Neural cell (in vitro differentiated cells): ENCODE measurements at regions not wholly inside any gene's neighbourhood (a gene's known extent, or its start where the extent isn't known, plus 50 kb on each side); places are given as distances from the start of the nearest gene placed in this dataset.

ENCODE experiments used
- H2AFZ ChIP-seq: fragments of 200-600, 300-800 bp; sonication (generic), shearing (Covaris generic); 2 replicates; pipeline ENCODE4 v1.6.0; 2014; ENCODE audit warnings: low read depth, mild to moderate bottlenecking, antibody characterized with exemption, low read length, moderate library complexity
- H3F3A ChIP-seq: fragments of 200-600 bp; shearing (Covaris generic); 2 replicates; pipeline ENCODE4 v1.6.1; 2016; ENCODE audit warnings: mild to moderate bottlenecking, moderate library complexity, mixed read lengths, antibody characterized with exemption, low read length; ENCODE audit not compliant: insufficient read depth, poor library complexity, severe bottlenecking
- H3K27ac ChIP-seq: fragments of 200-600, 300-800 bp; sonication (generic), shearing (Covaris generic); 2 replicates; pipeline ENCODE4 v1.5.1; 2014; ENCODE audit warnings: mild to moderate bottlenecking, low read length, moderate library complexity
- H3K27me3 ChIP-seq: fragments of 300-800, 200-600 bp; sonication (generic), shearing (Covaris generic); 2 replicates; pipeline ENCODE4 v1.6.0; 2014; ENCODE audit warnings: mild to moderate bottlenecking, low read depth, low read length, moderate library complexity; ENCODE audit not compliant: insufficient read depth
- H3K36me3 ChIP-seq: fragments of 300-800, 200-600 bp; sonication (generic), shearing (Covaris generic); 2 replicates; pipeline ENCODE4 v1.5.1; 2014; ENCODE audit warnings: mild to moderate bottlenecking, antibody characterized with exemption, low read length, moderate library complexity; ENCODE audit not compliant: insufficient read depth
- H3K4me2 ChIP-seq: fragments of 300-800, 200-600 bp; sonication (generic), shearing (Covaris generic); 2 replicates; pipeline ENCODE4 v1.6.0; 2014; ENCODE audit warnings: mild to moderate bottlenecking, low read length
- H3K4me3 ChIP-seq: fragments of 300-800, 200-600 bp; sonication (generic), shearing (Covaris generic); 2 replicates; pipeline ENCODE4 v1.5.1; 2014; ENCODE audit warnings: mild to moderate bottlenecking, low read length, moderate library complexity
- H3K79me2 ChIP-seq: fragments of 200-600 bp; shearing (Covaris generic); replicated peaks from 2 replicates; pipeline ENCODE4 v1.6.0; 2014; ENCODE audit warnings: mild to moderate bottlenecking, low read length, moderate library complexity; ENCODE audit not compliant: insufficient read depth
- H3K9ac ChIP-seq: fragments of 300-800, 200-600 bp; sonication (generic), shearing (Covaris generic); 2 replicates; pipeline ENCODE4 v1.6.1; 2016; ENCODE audit warnings: mild to moderate bottlenecking, low read length, mixed read lengths
- H3K9me2 ChIP-seq: fragments of 200-600 bp; shearing (Covaris generic); 2 replicates; pipeline ENCODE4 v1.6.1; 2016; ENCODE audit warnings: mild to moderate bottlenecking, low read length, mixed read lengths; ENCODE audit not compliant: insufficient read depth
- H3K9me3 ChIP-seq: fragments of 200-600, 300-800 bp; sonication (generic), shearing (Covaris generic); 2 replicates; pipeline ENCODE4 v1.6.1; 2016; ENCODE audit warnings: mild to moderate bottlenecking, mixed run types, low read length, moderate library complexity, mixed read lengths
- H4K20me1 ChIP-seq: fragments of 200-600 bp; shearing (Covaris generic); 2 replicates; pipeline ENCODE4 v1.6.1; 2016; ENCODE audit warnings: mild to moderate bottlenecking, mixed run types; ENCODE audit not compliant: insufficient read depth
- EP300 ChIP-seq: fragments of 450-650 bp; conservative IDR thresholded peaks from 2 replicates; pipeline ENCODE4 v1.6.1; 2014; ENCODE audit warnings: antibody characterized with exemption, mild to moderate bottlenecking, moderate library complexity; ENCODE audit not compliant: poor library complexity, severe bottlenecking
- EZH2 ChIP-seq: fragments of 200-600, 300-800 bp; shearing (Covaris generic), sonication (generic); IDR thresholded peaks from 2 replicates; pipeline ENCODE4 v1.6.1; 2014; ENCODE audit warnings: antibody characterized with exemption, low read length, borderline replicate concordance, mild to moderate bottlenecking; ENCODE audit not compliant: insufficient read depth, poor library complexity, severe bottlenecking
- MXI1 ChIP-seq: fragments of 450-650 bp; conservative IDR thresholded peaks from 2 replicates; pipeline ENCODE4 v1.6.1; 2014; ENCODE audit warnings: antibody characterized with exemption, mild to moderate bottlenecking; ENCODE audit not compliant: poor library complexity, severe bottlenecking
- POLR2AphosphoS5 ChIP-seq: IDR thresholded peaks from 2 replicates; pipeline ENCODE4 v1.6.1; 2012
- RAD21 ChIP-seq: fragments of 450-650 bp; conservative IDR thresholded peaks from 2 replicates; pipeline ENCODE4 v1.6.1; 2014; ENCODE audit warnings: antibody characterized with exemption, mild to moderate bottlenecking, moderate library complexity
- SMC3 ChIP-seq: fragments of 450-650 bp; conservative IDR thresholded peaks from 2 replicates; pipeline ENCODE4 v1.6.1; 2014; ENCODE audit warnings: antibody characterized with exemption, mild to moderate bottlenecking, moderate library complexity; ENCODE audit not compliant: poor library complexity
- TAF1 ChIP-seq: IDR thresholded peaks from 2 replicates; pipeline ENCODE4 v1.6.1; 2012; ENCODE audit warnings: low read depth
- TF ChIP-seq, protein P1 (sequence below): IDR thresholded peaks from 2 replicates; pipeline ENCODE4 v1.6.1; 2012; ENCODE audit warnings: borderline replicate concordance
- TF ChIP-seq, protein P2 (sequence below): fragments of 450-650 bp; IDR thresholded peaks from 2 replicates; pipeline ENCODE4 v1.5.1; 2014; ENCODE audit warnings: antibody characterized with exemption, mild to moderate bottlenecking, moderate library complexity; ENCODE audit not compliant: poor library complexity, severe bottlenecking

DNA sequence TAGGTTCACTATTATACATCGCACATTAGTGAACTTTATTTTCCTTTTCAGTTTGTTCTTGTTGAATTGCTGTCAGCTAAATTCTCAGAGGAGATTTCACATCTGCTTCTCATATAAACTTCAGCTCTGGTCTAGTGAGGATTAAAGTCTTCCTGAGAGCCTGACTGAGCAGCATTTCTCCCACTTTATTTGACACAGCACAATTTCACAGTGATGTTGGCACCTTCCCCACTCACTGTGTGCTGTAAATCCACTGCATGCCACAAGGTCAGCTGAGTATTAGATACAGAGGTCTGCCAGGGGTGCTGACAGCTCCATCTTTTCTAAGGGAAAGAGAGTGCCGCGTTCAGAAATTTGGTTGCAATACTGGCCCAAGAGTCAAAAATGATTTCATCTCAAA is 567.4 kb downstream of the PRR16 start:
- Histone ChIP-seq H3K9ac (no peak overlapping the region), H3K27ac (no peak overlapping the region), H3F3A (no peaks in the 10 kb centered on the region), H3K27me3 (no peaks in the 10 kb centered on the region), H3K4me2 (no peak overlapping the region), H3K9me2 (no peaks in the 10 kb centered on the region), H3K36me3 (no peaks in the 10 kb centered on the region), H4K20me1 (no peaks in the 10 kb centered on the region), H3K79me2 (no peaks in the 10 kb centered on the region), H3K4me3 (no peak overlapping the region), H3K9me3 (no peaks in the 10 kb centered on the region), H2AFZ (no peak overlapping the region)
- TF ChIP-seq EP300 (no peak), EZH2 (no peak), TAF1 (no peak), POLR2AphosphoS5 (no peak), SMC3 (no peak), RAD21 (no peak), MXI1 (no peak)
- TF ChIP-seq, protein P1, sequence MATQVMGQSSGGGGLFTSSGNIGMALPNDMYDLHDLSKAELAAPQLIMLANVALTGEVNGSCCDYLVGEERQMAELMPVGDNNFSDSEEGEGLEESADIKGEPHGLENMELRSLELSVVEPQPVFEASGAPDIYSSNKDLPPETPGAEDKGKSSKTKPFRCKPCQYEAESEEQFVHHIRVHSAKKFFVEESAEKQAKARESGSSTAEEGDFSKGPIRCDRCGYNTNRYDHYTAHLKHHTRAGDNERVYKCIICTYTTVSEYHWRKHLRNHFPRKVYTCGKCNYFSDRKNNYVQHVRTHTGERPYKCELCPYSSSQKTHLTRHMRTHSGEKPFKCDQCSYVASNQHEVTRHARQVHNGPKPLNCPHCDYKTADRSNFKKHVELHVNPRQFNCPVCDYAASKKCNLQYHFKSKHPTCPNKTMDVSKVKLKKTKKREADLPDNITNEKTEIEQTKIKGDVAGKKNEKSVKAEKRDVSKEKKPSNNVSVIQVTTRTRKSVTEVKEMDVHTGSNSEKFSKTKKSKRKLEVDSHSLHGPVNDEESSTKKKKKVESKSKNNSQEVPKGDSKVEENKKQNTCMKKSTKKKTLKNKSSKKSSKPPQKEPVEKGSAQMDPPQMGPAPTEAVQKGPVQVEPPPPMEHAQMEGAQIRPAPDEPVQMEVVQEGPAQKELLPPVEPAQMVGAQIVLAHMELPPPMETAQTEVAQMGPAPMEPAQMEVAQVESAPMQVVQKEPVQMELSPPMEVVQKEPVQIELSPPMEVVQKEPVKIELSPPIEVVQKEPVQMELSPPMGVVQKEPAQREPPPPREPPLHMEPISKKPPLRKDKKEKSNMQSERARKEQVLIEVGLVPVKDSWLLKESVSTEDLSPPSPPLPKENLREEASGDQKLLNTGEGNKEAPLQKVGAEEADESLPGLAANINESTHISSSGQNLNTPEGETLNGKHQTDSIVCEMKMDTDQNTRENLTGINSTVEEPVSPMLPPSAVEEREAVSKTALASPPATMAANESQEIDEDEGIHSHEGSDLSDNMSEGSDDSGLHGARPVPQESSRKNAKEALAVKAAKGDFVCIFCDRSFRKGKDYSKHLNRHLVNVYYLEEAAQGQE = no peak

DNA sequence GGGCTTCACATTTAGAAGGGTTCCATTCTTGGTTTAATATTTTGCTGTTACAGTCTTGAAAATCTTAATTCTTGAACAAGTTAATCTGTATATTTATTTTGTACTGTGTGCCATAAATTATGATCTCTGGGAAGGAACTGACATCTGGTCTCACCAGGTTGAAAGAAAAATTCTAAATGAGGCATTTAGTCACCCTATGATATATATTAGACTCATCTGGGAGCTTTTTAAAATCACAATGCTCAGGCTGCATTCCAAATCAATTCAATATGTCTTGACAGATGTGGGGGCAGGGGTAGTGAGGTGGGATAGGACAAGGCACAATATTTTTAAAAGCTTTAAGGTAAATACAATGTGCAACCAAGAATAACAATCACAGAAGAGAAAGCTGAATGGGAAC is 569.2 kb downstream of the PRR16 start:
- TF ChIP-seq POLR2AphosphoS5 (no peak), EP300 (no peak), TAF1 (no peak)

DNA sequence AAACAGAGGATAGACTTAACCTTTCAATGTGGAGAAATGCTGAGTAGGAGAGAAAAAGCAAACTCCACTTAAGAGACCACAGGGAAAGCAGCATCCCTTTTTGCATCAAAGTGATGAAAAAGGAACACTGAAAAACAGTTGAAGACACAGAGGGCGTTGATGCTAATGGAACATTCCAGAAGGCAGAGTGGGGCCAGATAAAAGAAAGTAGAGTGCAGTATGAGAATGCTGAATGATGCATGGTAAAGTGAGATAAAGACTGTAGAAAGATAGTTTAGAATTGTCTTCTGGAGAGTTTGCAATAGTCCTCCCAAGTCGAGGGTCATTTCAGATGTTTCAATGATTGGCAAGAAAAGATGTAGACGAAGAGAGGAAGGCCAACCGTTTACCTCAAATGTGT is 574.3 kb downstream of the PRR16 start:
- Histone ChIP-seq H3K27me3 (no peaks in the 10 kb centered on the region), H4K20me1 (no peaks in the 10 kb centered on the region), H3K9me2 (no peaks in the 10 kb centered on the region), H3K79me2 (no peaks in the 10 kb centered on the region), H3K9me3 (no peaks in the 10 kb centered on the region), H2AFZ (no peak overlapping the region), H3K36me3 (no peaks in the 10 kb centered on the region), H3K27ac (no peak overlapping the region), H3K4me2 (no peak overlapping the region), H3F3A (no peaks in the 10 kb centered on the region), H3K4me3 (no peak overlapping the region), H3K9ac (no peak overlapping the region)
- TF ChIP-seq, protein P2, sequence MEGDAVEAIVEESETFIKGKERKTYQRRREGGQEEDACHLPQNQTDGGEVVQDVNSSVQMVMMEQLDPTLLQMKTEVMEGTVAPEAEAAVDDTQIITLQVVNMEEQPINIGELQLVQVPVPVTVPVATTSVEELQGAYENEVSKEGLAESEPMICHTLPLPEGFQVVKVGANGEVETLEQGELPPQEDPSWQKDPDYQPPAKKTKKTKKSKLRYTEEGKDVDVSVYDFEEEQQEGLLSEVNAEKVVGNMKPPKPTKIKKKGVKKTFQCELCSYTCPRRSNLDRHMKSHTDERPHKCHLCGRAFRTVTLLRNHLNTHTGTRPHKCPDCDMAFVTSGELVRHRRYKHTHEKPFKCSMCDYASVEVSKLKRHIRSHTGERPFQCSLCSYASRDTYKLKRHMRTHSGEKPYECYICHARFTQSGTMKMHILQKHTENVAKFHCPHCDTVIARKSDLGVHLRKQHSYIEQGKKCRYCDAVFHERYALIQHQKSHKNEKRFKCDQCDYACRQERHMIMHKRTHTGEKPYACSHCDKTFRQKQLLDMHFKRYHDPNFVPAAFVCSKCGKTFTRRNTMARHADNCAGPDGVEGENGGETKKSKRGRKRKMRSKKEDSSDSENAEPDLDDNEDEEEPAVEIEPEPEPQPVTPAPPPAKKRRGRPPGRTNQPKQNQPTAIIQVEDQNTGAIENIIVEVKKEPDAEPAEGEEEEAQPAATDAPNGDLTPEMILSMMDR = no peak
- no peak for TF ChIP-seq SMC3
- no peak for TF ChIP-seq POLR2AphosphoS5
- TF ChIP-seq, protein P1 = no peak
- no peak for TF ChIP-seq EZH2
- TF ChIP-seq MXI1 = no peak
- no peak for TF ChIP-seq EP300
- no peak for TF ChIP-seq RAD21
- no peak for TF ChIP-seq TAF1

More for the DNA sequence above, 569.2 kb downstream of the PRR16 start:
- Histone ChIP-seq H3K9me2 (no peaks in the 10 kb centered on the region), H3F3A (no peaks in the 10 kb centered on the region), H3K27me3 (no peaks in the 10 kb centered on the region), H3K36me3 (no peaks in the 10 kb centered on the region), H2AFZ (no peak overlapping the region), H3K27ac (no peak overlapping the region), H3K9me3 (no peaks in the 10 kb centered on the region), H3K79me2 (no peaks in the 10 kb centered on the region), H4K20me1 (no peaks in the 10 kb centered on the region), H3K4me2 (no peak overlapping the region), H3K9ac (no peak overlapping the region), H3K4me3 (no peak overlapping the region)
